HL-60 (cell line): ENCODE measurements at regions not wholly inside any gene's neighbourhood (a gene's known extent, or its start where the extent isn't known, plus 50 kb on each side); places are given as distances from the start of the nearest gene placed in this dataset.

Source experiments
- DNase-seq, 2 experiments: peaks; one replicate each; pipeline ENCODE4 v3.0.0-alpha.2; 2010 to 2020; ENCODE audit warnings: low read depth in 1 of 2, low spot score in 1 of 2
- H3K27ac ChIP-seq: fragments of 250-450 bp; sonication (Bioruptor Pico); replicated peaks from 2 replicates; pipeline ENCODE4 v1.5.1; 2020; ENCODE audit warnings: mild to moderate bottlenecking, moderate library complexity
- H3K27me3 ChIP-seq: fragments of 250-450 bp; sonication (Bioruptor Pico); 2 replicates; pipeline ENCODE4 v1.5.1; 2021; ENCODE audit warnings: mild to moderate bottlenecking, moderate library complexity; ENCODE audit not compliant: insufficient read depth, poor library complexity, severe bottlenecking
- H3K4me3 ChIP-seq: replicated peaks from 2 replicates; pipeline ENCODE4 v1.5.1; 2011; ENCODE audit warnings: mild to moderate bottlenecking, control low read depth, low read length; ENCODE audit not compliant: insufficient read depth
- CTCF ChIP-seq: IDR thresholded peaks from one replicate; pipeline ENCODE4 v1.5.1; 2011; ENCODE audit warnings: low read length, control low read depth, inconsistent platforms; ENCODE audit not compliant: insufficient read depth
- GABPA ChIP-seq: IDR thresholded peaks from 2 replicates; pipeline ENCODE4 v1.6.1; 2012; ENCODE audit warnings: low read depth
- POLR2AphosphoS5 ChIP-seq: IDR thresholded peaks from 2 replicates; pipeline ENCODE4 v1.6.1; 2012; ENCODE audit warnings: low read depth
- REST ChIP-seq: IDR thresholded peaks from 2 replicates; pipeline ENCODE4 v1.6.1; 2012; ENCODE audit warnings: low read depth; ENCODE audit not compliant: insufficient replicate concordance
- SPI1 ChIP-seq: IDR thresholded peaks from 2 replicates; pipeline ENCODE4 v1.6.1; 2012; ENCODE audit warnings: low read depth, mild to moderate bottlenecking, borderline replicate concordance

DNA sequence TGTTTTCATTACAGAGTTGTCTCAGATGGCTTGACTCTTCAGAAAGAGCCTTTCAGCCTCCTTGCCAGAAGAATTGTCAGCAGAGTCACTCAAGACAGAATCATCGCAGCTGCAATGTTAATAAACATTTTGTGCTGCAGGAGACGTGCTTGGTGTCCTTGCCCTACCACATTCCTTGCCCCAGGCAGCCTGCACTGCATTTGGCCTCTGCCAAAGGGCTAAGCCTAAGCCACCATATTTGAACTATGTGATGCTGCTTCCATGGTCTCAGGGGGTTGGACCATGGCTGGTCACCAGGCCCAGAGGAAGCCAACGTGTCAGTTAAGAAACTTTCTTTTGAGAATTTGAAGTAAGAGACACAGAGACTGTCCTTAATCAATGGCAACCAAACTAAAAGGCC is 145.4 kb downstream of the ACTL7B start:
- no peak for DNase-seq
- Histone ChIP-seq H3K27ac (no peak overlapping the region), H3K4me3 (no peak overlapping the region), H3K27me3 (no peaks in the 10 kb centered on the region)
- TF ChIP-seq REST (no peak), SPI1 (no peak), POLR2AphosphoS5 (no peak), GABPA (no peak), CTCF (no peak)

DNA sequence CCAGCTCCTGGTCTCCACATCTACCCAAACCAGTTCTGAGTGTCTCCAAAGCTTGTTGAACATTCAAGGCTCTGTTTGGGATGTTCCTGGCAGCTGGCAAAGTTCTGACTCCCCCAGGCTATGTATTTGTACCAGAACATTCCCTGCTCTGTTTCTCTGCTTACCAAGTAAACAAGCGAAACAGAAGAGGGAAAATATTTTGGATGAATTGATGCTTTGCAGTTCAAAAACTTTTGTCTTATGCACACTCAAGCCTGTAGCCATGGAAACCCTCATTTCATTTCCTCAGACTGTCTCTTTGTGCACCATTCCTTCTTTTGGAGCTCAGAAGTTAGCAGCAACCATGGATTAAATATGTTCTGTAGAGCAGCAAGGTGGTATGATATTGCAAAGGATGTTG is 145.8 kb downstream of the ACTL7B start:
- Histone ChIP-seq H3K27ac (no peak overlapping the region), H3K4me3 (no peak overlapping the region), H3K27me3 (no peaks in the 10 kb centered on the region)
- DNase-seq: no peak
- TF ChIP-seq REST (no peak), CTCF (no peak), POLR2AphosphoS5 (no peak), SPI1 (no peak), GABPA (no peak)

DNA sequence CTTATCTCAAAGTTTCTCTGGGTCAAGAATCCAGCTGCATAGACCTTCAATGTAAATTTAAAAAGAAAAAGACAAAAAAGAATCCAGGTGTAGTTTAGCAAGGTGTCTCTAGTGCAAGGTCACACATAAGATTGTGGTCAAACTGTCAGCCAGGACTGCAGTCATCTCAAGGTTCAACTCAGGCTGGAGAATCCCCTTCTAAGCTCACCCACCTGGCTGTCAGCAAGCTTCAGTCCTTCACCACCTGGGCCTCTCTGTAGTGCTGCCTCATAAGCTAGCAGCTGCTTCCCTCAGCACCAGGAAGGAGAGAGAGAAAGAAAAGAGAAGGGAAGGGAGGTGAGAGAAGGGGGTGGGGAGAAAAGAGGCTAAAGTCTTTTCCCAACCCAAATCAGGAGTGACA is 146.7 kb downstream of the ACTL7B start:
- no peak for DNase-seq
- TF ChIP-seq CTCF (no peak), GABPA (no peak), POLR2AphosphoS5 (no peak), REST (no peak), SPI1 (no peak)
- no peak overlapping the region for H3K4me3 ChIP-seq
- H3K27ac ChIP-seq: no peak overlapping the region
- no peaks in the 10 kb centered on the region for H3K27me3 ChIP-seq
